Glutamatergic neuron (in vitro differentiated cells): ENCODE measurements at regions not wholly inside any gene's neighbourhood (a gene's known extent, or its start where the extent isn't known, plus 50 kb on each side); places are given as distances from the start of the nearest gene placed in this dataset.

ENCODE experiments used
- DNase-seq: peaks from one replicate; pipeline ENCODE4 v3.0.0; 2022
- H3K27ac Mint-ChIP-seq: one replicate; pipeline ENCODE4 v1.8.0; 2020; ENCODE audit warnings: mild to moderate bottlenecking, mixed read lengths, inconsistent platforms; ENCODE audit not compliant: unreplicated experiment
- H3K27me3 Mint-ChIP-seq: one replicate; pipeline ENCODE4 v1.8.0; 2020; ENCODE audit warnings: mild to moderate bottlenecking, moderate library complexity, mixed read lengths, inconsistent platforms; ENCODE audit not compliant: unreplicated experiment
- H3K36me3 Mint-ChIP-seq: one replicate; pipeline ENCODE4 v1.8.0; 2020; ENCODE audit warnings: mild to moderate bottlenecking, mixed read lengths, inconsistent platforms; ENCODE audit not compliant: unreplicated experiment
- H3K4me1 Mint-ChIP-seq: one replicate; pipeline ENCODE4 v1.8.0; 2020; ENCODE audit warnings: mild to moderate bottlenecking, low read depth, mixed read lengths, inconsistent platforms; ENCODE audit not compliant: unreplicated experiment
- H3K4me3 Mint-ChIP-seq: one replicate; pipeline ENCODE4 v1.8.0; 2020; ENCODE audit warnings: mild to moderate bottlenecking, mixed read lengths, inconsistent platforms; ENCODE audit not compliant: unreplicated experiment
- H3K9me3 Mint-ChIP-seq: one replicate; pipeline ENCODE4 v1.8.0; 2020; ENCODE audit warnings: mild to moderate bottlenecking, moderate library complexity, mixed read lengths, inconsistent platforms; ENCODE audit not compliant: unreplicated experiment
- CTCF ChIP-seq: fragments of 200-600 bp; sonication (generic); IDR thresholded peaks from one replicate; pipeline ENCODE4 v1.5.0; 2021; ENCODE audit not compliant: partially characterized antibody, unreplicated experiment

GRCh38 chr1:118575060-118575459 lies 390.0 kb upstream of the SPAG17 start:
- no peaks in the 10 kb centered on the region for H3K4me1 Mint-ChIP-seq
- H3K4me3 Mint-ChIP-seq, result peak overlapping the region; percentile 16
- H3K27me3 Mint-ChIP-seq, result peaks cover 4% of the 10 kb centered on the region
- H3K36me3 Mint-ChIP-seq, result peaks cover 13% of the 10 kb centered on the region
- no peak for TF ChIP-seq CTCF
- no peak overlapping the region for H3K27ac Mint-ChIP-seq
- DNase-seq, result no peak
- H3K9me3 Mint-ChIP-seq, result peaks cover 11% of the 10 kb centered on the region

- no peak for DNase-seq
- H3K36me3 Mint-ChIP-seq, result no peaks in the 10 kb centered on the region
- peaks cover 3% of the 10 kb centered on the region for H3K9me3 Mint-ChIP-seq
- no peak overlapping the region for H3K4me3 Mint-ChIP-seq
- H3K27ac Mint-ChIP-seq, result no peak overlapping the region
- H3K27me3 Mint-ChIP-seq, result peaks cover 4% of the 10 kb centered on the region
- TF ChIP-seq CTCF, result no peak
- H3K4me1 Mint-ChIP-seq, result peaks cover 6% of the 10 kb centered on the region
These were observed 380.1 kb upstream of the SPAG17 start for GRCh38 chr1:118564961-118565703.

GRCh38 chr1:118563981-118564951 lies 379.2 kb upstream of the SPAG17 start:
- Mint-ChIP-seq H3K4me3 (no peak overlapping the region), H3K27ac (peak overlapping the region; percentile 69), H3K27me3 (peaks cover 4% of the 10 kb centered on the region), H3K4me1 (peaks cover 6% of the 10 kb centered on the region), H3K36me3 (no peaks in the 10 kb centered on the region), H3K9me3 (peaks cover 3% of the 10 kb centered on the region)
- TF ChIP-seq CTCF, result peak; percentile 16
- DNase-seq, result no peak

GRCh38 chr1:118558933-118559332 lies 373.9 kb upstream of the SPAG17 start:
- Mint-ChIP-seq H3K4me1 (peaks cover 16% of the 10 kb centered on the region), H3K27ac (no peak overlapping the region), H3K9me3 (no peaks in the 10 kb centered on the region), H3K36me3 (no peaks in the 10 kb centered on the region), H3K4me3 (no peak overlapping the region), H3K27me3 (no peaks in the 10 kb centered on the region)
- no peak for DNase-seq
- no peak for TF ChIP-seq CTCF
